ENCODE measurements at regions not wholly inside any gene's neighbourhood (a gene's known extent, or its start where the extent isn't known, plus 50 kb on each side); places are given as distances from the start of the nearest gene placed in this dataset.

GRCh38 chr21:35376406-35377135 lies 327.5 kb upstream of the RUNX1 start:
- no peaks in the 10 kb centered on the region for H3K9me3 ChIP-seq (ENCODE audit: control insufficient read depth in 1 of 2, low read length in 2 of 2)
- H3K4me3 ChIP-seq (ENCODE audit: low read depth in 1 of 2, low read length in 2 of 2): no peak overlapping the region
- no peak overlapping the region for H3K27ac ChIP-seq (ENCODE audit: low read depth, low read length)
- H3K4me1 ChIP-seq (ENCODE audit: control insufficient read depth in 1 of 2, insufficient read depth in 2 of 2, low read length in 2 of 2): no peaks in the 10 kb centered on the region
- H3K9ac ChIP-seq (ENCODE audit: low read depth in 1 of 2, low read length in 2 of 2): no peak overlapping the region
- no peaks in the 10 kb centered on the region for H3K36me3 ChIP-seq (ENCODE audit: control insufficient read depth in 1 of 2, insufficient read depth in 2 of 2, low read length in 2 of 2)
- no peaks in the 10 kb centered on the region for H3K27me3 ChIP-seq (ENCODE audit: control insufficient read depth in 1 of 2, insufficient read depth in 2 of 2, low read length in 2 of 2)

- H3K27ac ChIP-seq (ENCODE audit: low read depth, low read length): no peak overlapping the region
- no peak overlapping the region for H3K9ac ChIP-seq (ENCODE audit: low read depth in 1 of 2, low read length in 2 of 2)
- no peak overlapping the region for H3K4me3 ChIP-seq (ENCODE audit: low read depth in 1 of 2, low read length in 2 of 2)
- H3K4me1 ChIP-seq (ENCODE audit: control insufficient read depth in 1 of 2, insufficient read depth in 2 of 2, low read length in 2 of 2): no peaks in the 10 kb centered on the region
- H3K9me3 ChIP-seq (ENCODE audit: control insufficient read depth in 1 of 2, low read length in 2 of 2): no peaks in the 10 kb centered on the region
- no peaks in the 10 kb centered on the region for H3K36me3 ChIP-seq (ENCODE audit: control insufficient read depth in 1 of 2, insufficient read depth in 2 of 2, low read length in 2 of 2)
- no peaks in the 10 kb centered on the region for H3K27me3 ChIP-seq (ENCODE audit: control insufficient read depth in 1 of 2, insufficient read depth in 2 of 2, low read length in 2 of 2)
Measured at GRCh38 chr21:35375115-35375514, 326.0 kb upstream of the RUNX1 start.

- Histone ChIP-seq H3K9ac (ENCODE audit: low read depth in 1 of 2, low read length in 2 of 2) (no peak overlapping the region), H3K9me3 (ENCODE audit: control insufficient read depth in 1 of 2, low read length in 2 of 2) (no peaks in the 10 kb centered on the region), H3K4me1 (ENCODE audit: control insufficient read depth in 1 of 2, insufficient read depth in 2 of 2, low read length in 2 of 2) (no peaks in the 10 kb centered on the region), H3K4me3 (ENCODE audit: low read depth in 1 of 2, low read length in 2 of 2) (no peak overlapping the region), H3K27ac (ENCODE audit: low read depth, low read length) (no peak overlapping the region), H3K36me3 (ENCODE audit: control insufficient read depth in 1 of 2, insufficient read depth in 2 of 2, low read length in 2 of 2) (no peaks in the 10 kb centered on the region), H3K27me3 (ENCODE audit: control insufficient read depth in 1 of 2, insufficient read depth in 2 of 2, low read length in 2 of 2) (no peaks in the 10 kb centered on the region)
Measured at GRCh38 chr21:35373998-35374397, 324.9 kb upstream of the RUNX1 start.

- H3K4me3 ChIP-seq (ENCODE audit: low read depth in 1 of 2, low read length in 2 of 2): no peak overlapping the region
- no peaks in the 10 kb centered on the region for H3K36me3 ChIP-seq (ENCODE audit: control insufficient read depth in 1 of 2, insufficient read depth in 2 of 2, low read length in 2 of 2)
- no peaks in the 10 kb centered on the region for H3K27me3 ChIP-seq (ENCODE audit: control insufficient read depth in 1 of 2, insufficient read depth in 2 of 2, low read length in 2 of 2)
- no peak overlapping the region for H3K9ac ChIP-seq (ENCODE audit: low read depth in 1 of 2, low read length in 2 of 2)
- H3K27ac ChIP-seq (ENCODE audit: low read depth, low read length): no peak overlapping the region
- H3K9me3 ChIP-seq (ENCODE audit: control insufficient read depth in 1 of 2, low read length in 2 of 2): no peaks in the 10 kb centered on the region
- H3K4me1 ChIP-seq (ENCODE audit: control insufficient read depth in 1 of 2, insufficient read depth in 2 of 2, low read length in 2 of 2): no peaks in the 10 kb centered on the region
Measured at GRCh38 chr21:35372201-35372600, 323.1 kb upstream of the RUNX1 start.

GRCh38 chr21:35370671-35371070 lies 321.6 kb upstream of the RUNX1 start:
- H3K4me1 ChIP-seq (ENCODE audit: control insufficient read depth in 1 of 2, insufficient read depth in 2 of 2, low read length in 2 of 2): no peaks in the 10 kb centered on the region
- no peaks in the 10 kb centered on the region for H3K9me3 ChIP-seq (ENCODE audit: control insufficient read depth in 1 of 2, low read length in 2 of 2)
- no peak overlapping the region for H3K9ac ChIP-seq (ENCODE audit: low read depth in 1 of 2, low read length in 2 of 2)
- H3K36me3 ChIP-seq (ENCODE audit: control insufficient read depth in 1 of 2, insufficient read depth in 2 of 2, low read length in 2 of 2): no peaks in the 10 kb centered on the region
- H3K4me3 ChIP-seq (ENCODE audit: low read depth in 1 of 2, low read length in 2 of 2): no peak overlapping the region
- no peaks in the 10 kb centered on the region for H3K27me3 ChIP-seq (ENCODE audit: control insufficient read depth in 1 of 2, insufficient read depth in 2 of 2, low read length in 2 of 2)
- H3K27ac ChIP-seq (ENCODE audit: low read depth, low read length): no peak overlapping the region

- H3K9me3 ChIP-seq (ENCODE audit: control insufficient read depth in 1 of 2, low read length in 2 of 2): no peaks in the 10 kb centered on the region
- no peak overlapping the region for H3K4me3 ChIP-seq (ENCODE audit: low read depth in 1 of 2, low read length in 2 of 2)
- no peaks in the 10 kb centered on the region for H3K27me3 ChIP-seq (ENCODE audit: control insufficient read depth in 1 of 2, insufficient read depth in 2 of 2, low read length in 2 of 2)
- H3K9ac ChIP-seq (ENCODE audit: low read depth in 1 of 2, low read length in 2 of 2): no peak overlapping the region
- H3K4me1 ChIP-seq (ENCODE audit: control insufficient read depth in 1 of 2, insufficient read depth in 2 of 2, low read length in 2 of 2): no peaks in the 10 kb centered on the region
- no peak overlapping the region for H3K27ac ChIP-seq (ENCODE audit: low read depth, low read length)
- no peaks in the 10 kb centered on the region for H3K36me3 ChIP-seq (ENCODE audit: control insufficient read depth in 1 of 2, insufficient read depth in 2 of 2, low read length in 2 of 2)
Measured at GRCh38 chr21:35370071-35370470, 321.0 kb upstream of the RUNX1 start.

GRCh38 chr21:35368326-35368725 lies 319.2 kb upstream of the RUNX1 start:
- no peaks in the 10 kb centered on the region for H3K27me3 ChIP-seq (ENCODE audit: control insufficient read depth in 1 of 2, insufficient read depth in 2 of 2, low read length in 2 of 2)
- no peak overlapping the region for H3K4me3 ChIP-seq (ENCODE audit: low read depth in 1 of 2, low read length in 2 of 2)

GRCh38 chr21:35367553-35367952 lies 318.5 kb upstream of the RUNX1 start:
- H3K27ac ChIP-seq (ENCODE audit: low read depth, low read length): no peak overlapping the region
- no peaks in the 10 kb centered on the region for H3K4me1 ChIP-seq (ENCODE audit: control insufficient read depth in 1 of 2, insufficient read depth in 2 of 2, low read length in 2 of 2)

More at GRCh38 chr21:35368326-35368725, 319.2 kb upstream of the RUNX1 start:
- H3K27ac ChIP-seq (ENCODE audit: low read depth, low read length): no peak overlapping the region
- no peaks in the 10 kb centered on the region for H3K9me3 ChIP-seq (ENCODE audit: control insufficient read depth in 1 of 2, low read length in 2 of 2)
- H3K9ac ChIP-seq (ENCODE audit: low read depth in 1 of 2, low read length in 2 of 2): no peak overlapping the region
- H3K4me1 ChIP-seq (ENCODE audit: control insufficient read depth in 1 of 2, insufficient read depth in 2 of 2, low read length in 2 of 2): no peaks in the 10 kb centered on the region
- H3K36me3 ChIP-seq (ENCODE audit: control insufficient read depth in 1 of 2, insufficient read depth in 2 of 2, low read length in 2 of 2): no peaks in the 10 kb centered on the region

GRCh38 chr21:35366394-35367080 lies 317.4 kb upstream of the RUNX1 start:
- Histone ChIP-seq H3K9me3 (ENCODE audit: control insufficient read depth in 1 of 2, low read length in 2 of 2) (no peaks in the 10 kb centered on the region), H3K27ac (ENCODE audit: low read depth, low read length) (no peak overlapping the region), H3K4me1 (ENCODE audit: control insufficient read depth in 1 of 2, insufficient read depth in 2 of 2, low read length in 2 of 2) (no peaks in the 10 kb centered on the region), H3K36me3 (ENCODE audit: control insufficient read depth in 1 of 2, insufficient read depth in 2 of 2, low read length in 2 of 2) (no peaks in the 10 kb centered on the region), H3K27me3 (ENCODE audit: control insufficient read depth in 1 of 2, insufficient read depth in 2 of 2, low read length in 2 of 2) (no peaks in the 10 kb centered on the region), H3K4me3 (ENCODE audit: low read depth in 1 of 2, low read length in 2 of 2) (no peak overlapping the region), H3K9ac (ENCODE audit: low read depth in 1 of 2, low read length in 2 of 2) (no peak overlapping the region)

More at GRCh38 chr21:35367553-35367952, 318.5 kb upstream of the RUNX1 start:
- H3K4me3 ChIP-seq (ENCODE audit: low read depth in 1 of 2, low read length in 2 of 2): no peak overlapping the region
- no peaks in the 10 kb centered on the region for H3K27me3 ChIP-seq (ENCODE audit: control insufficient read depth in 1 of 2, insufficient read depth in 2 of 2, low read length in 2 of 2)
- H3K9ac ChIP-seq (ENCODE audit: low read depth in 1 of 2, low read length in 2 of 2): no peak overlapping the region
- H3K9me3 ChIP-seq (ENCODE audit: control insufficient read depth in 1 of 2, low read length in 2 of 2): no peaks in the 10 kb centered on the region
- no peaks in the 10 kb centered on the region for H3K36me3 ChIP-seq (ENCODE audit: control insufficient read depth in 1 of 2, insufficient read depth in 2 of 2, low read length in 2 of 2)

- Histone ChIP-seq H3K4me1 (ENCODE audit: control insufficient read depth in 1 of 2, insufficient read depth in 2 of 2, low read length in 2 of 2) (no peaks in the 10 kb centered on the region), H3K27me3 (ENCODE audit: control insufficient read depth in 1 of 2, insufficient read depth in 2 of 2, low read length in 2 of 2) (no peaks in the 10 kb centered on the region), H3K27ac (ENCODE audit: low read depth, low read length) (no peak overlapping the region), H3K9ac (ENCODE audit: low read depth in 1 of 2, low read length in 2 of 2) (no peak overlapping the region), H3K4me3 (ENCODE audit: low read depth in 1 of 2, low read length in 2 of 2) (no peak overlapping the region), H3K36me3 (ENCODE audit: control insufficient read depth in 1 of 2, insufficient read depth in 2 of 2, low read length in 2 of 2) (no peaks in the 10 kb centered on the region), H3K9me3 (ENCODE audit: control insufficient read depth in 1 of 2, low read length in 2 of 2) (no peaks in the 10 kb centered on the region)
Measured at GRCh38 chr21:35363458-35363857, 314.4 kb upstream of the RUNX1 start.
